ENCODE measurements at regions not wholly inside any gene's neighbourhood (a gene's known extent, or its start where the extent isn't known, plus 50 kb on each side); places are given as distances from the start of the nearest gene placed in this dataset.
A peak's percentile ranks its signal among the peaks of the same experiment; 100 is the strongest.
"Not testable (repeated sequence)": the region's sequence is repeated elsewhere in the genome, so short reads cannot be mapped to it uniquely, and the experiment has no call there.

DNA sequence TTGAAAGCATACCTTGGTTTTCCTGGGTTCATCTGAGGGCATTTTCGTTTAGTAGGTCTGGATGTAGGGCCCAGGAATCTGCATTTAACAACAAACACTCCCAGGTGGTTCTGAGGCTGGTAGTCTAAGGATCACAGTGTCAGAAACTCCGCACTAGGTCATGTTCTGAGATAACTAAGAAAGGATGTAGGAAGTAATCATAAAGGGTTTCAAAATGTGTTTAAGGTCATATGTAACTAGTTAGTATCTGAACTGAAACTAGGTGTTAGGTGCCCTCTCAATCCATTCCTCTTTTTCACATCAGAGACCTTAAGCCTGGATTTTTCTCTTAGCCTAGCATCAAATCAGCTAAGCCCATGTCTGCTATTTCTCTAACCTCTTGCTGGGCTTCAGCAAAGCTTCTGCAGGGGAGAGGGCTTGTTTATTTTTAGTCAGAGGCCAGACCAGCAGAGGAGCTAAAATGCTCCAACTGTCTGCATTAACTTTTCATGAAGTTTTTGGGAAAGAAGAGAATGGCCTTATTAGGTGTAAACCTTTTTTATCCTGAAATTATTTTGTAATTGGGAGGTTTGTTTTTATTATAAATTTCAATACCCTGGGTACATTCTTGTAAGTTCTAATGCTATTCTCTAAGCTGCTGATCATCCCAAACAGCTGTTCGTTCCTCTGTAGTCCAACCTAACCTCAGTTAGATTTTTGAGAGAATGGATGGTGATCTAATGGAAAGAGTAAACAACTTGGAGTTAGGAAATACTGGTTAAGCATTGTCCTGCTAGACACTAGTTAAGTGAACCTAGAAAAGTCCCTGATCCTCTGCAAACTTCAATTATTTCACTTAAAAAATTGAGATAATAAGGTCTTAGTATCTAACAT lies 262.8 kb upstream of the RFC3 start:
- H3K4me3 ChIP-seq (replicated peaks; ENCODE audit: low read depth, low read length) = no peak overlapping the region
- DNase-seq (ENCODE audit: low read depth) = peak; percentile 30

DNA sequence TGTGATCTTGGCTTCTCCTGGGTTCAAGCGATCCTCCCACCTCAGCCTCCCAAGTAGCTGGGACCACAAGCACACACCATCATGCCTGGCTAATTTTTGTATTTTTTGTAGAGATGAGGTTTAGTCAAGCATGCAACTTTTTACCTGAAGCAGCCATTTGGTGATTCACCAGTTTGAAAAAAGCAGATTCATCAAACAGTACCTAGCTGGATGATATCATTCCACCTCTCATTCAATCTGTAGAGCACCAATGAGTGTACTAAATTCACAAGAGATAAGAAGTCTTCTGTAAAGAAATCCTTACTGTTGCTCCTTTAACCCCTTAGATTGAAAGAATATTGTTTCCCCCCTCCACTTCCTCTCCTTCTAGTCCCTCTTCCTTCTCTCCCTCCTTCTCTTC lies 261.1 kb upstream of the RFC3 start:
- TF ChIP-seq, protein P1, sequence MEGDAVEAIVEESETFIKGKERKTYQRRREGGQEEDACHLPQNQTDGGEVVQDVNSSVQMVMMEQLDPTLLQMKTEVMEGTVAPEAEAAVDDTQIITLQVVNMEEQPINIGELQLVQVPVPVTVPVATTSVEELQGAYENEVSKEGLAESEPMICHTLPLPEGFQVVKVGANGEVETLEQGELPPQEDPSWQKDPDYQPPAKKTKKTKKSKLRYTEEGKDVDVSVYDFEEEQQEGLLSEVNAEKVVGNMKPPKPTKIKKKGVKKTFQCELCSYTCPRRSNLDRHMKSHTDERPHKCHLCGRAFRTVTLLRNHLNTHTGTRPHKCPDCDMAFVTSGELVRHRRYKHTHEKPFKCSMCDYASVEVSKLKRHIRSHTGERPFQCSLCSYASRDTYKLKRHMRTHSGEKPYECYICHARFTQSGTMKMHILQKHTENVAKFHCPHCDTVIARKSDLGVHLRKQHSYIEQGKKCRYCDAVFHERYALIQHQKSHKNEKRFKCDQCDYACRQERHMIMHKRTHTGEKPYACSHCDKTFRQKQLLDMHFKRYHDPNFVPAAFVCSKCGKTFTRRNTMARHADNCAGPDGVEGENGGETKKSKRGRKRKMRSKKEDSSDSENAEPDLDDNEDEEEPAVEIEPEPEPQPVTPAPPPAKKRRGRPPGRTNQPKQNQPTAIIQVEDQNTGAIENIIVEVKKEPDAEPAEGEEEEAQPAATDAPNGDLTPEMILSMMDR (IDR thresholded peaks at IDR 0.05; ENCODE audit: low read length, missing control alignments) = no peak
- DNase-seq (ENCODE audit: low read depth) = no peak

More for the DNA sequence above, 262.8 kb upstream of the RFC3 start:
- TF ChIP-seq, protein P1 (IDR thresholded peaks at IDR 0.05; ENCODE audit: low read length, missing control alignments) = no peak

DNA sequence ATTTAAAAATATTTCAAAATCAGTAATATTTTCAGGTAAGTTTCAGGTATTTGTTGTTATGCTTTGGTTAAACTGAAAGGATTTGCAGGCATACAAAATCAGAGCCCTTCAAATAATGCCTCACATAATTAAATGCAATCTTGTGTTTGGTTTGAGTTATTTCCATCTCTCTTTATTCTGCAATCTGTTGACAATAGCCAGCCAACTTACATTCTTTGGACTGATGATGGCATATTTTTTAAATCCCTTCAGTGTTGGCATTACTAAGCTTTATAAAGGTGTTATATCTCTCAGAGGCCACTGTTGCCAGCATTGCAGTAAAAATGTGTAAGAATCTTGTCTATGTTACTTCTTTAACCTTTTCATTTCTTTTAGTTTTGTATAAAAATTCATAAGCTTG lies 257.2 kb upstream of the RFC3 start:
- TF ChIP-seq, protein P1 (IDR thresholded peaks at IDR 0.05; ENCODE audit: low read length, missing control alignments) = no peak
- H3K4me3 ChIP-seq (replicated peaks; ENCODE audit: low read depth, low read length) = no peak overlapping the region
- DNase-seq (ENCODE audit: low read depth) = peak; percentile 6

More for the DNA sequence above, 261.1 kb upstream of the RFC3 start:
- no peak overlapping the region for H3K4me3 ChIP-seq (replicated peaks; ENCODE audit: low read depth, low read length)

DNA sequence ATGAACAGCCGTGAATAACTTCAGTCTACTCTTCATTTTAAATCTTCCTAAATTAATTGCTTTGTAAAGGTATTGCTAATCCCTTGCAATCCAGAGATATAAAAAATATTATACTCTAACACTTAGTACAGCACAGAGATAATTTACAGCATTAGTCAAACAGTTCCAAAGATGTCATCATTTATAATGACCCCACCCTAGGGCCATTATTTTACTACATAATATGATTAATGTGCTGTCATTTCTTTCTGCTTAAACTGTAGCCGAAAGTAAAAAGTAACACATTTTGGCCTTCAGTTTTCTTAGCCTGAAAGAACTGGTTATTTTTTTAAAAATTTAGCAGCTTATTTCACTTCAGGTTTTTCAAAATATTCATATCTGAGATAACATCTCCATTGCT lies 256.3 kb upstream of the RFC3 start:
- no peak overlapping the region for H3K4me3 ChIP-seq (replicated peaks; ENCODE audit: low read depth, low read length)

DNA sequence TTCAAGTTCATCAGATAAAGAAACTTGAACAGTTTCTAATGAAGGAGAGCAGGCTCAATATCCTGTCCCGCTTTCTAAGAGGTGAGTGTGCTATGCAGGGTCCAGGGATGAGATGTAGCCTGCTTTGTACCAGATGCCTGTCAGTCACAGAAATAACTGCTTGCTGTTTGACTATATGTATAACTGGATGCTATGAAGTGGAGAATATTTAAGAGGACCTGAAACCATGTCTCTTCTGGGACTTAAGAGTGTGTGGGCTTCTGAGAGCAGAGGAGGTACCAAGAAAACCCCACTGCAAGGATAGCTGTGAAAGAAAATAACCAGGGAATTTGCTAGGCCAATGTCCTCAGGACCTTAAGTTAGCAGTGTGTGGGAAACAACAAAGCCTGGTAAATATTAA lies 246.3 kb upstream of the RFC3 start:
- TF ChIP-seq, protein P1 (IDR thresholded peaks at IDR 0.05; ENCODE audit: low read length, missing control alignments) = no peak
- DNase-seq (ENCODE audit: low read depth) = no peak
- H3K4me3 ChIP-seq (replicated peaks; ENCODE audit: low read depth, low read length) = no peak overlapping the region

More for the DNA sequence above, 256.3 kb upstream of the RFC3 start:
- TF ChIP-seq, protein P1 (IDR thresholded peaks at IDR 0.05; ENCODE audit: low read length, missing control alignments) = no peak
- no peak for DNase-seq (ENCODE audit: low read depth)

DNA sequence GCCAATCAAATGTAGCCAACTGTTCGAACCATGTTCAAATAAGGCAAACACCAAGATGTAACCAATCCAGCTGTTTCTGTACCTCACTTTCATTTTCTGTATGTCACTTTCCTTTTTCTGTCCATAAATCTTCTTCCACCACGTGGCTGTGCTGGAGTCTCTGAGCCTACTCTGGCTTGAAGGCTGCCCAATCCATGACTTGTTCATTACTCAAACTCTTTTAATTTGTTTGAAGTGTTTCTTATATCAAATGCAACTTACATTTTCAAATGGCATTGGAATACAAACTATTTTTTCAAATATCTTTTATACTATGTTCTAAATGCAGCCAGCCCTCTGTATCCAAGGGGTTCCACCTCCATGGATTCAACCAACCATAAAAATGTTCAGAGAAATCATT lies 245.6 kb upstream of the RFC3 start:
- not testable (repeated sequence) for DNase-seq (ENCODE audit: low read depth); H3K4me3 ChIP-seq (replicated peaks; ENCODE audit: low read depth, low read length)

DNA sequence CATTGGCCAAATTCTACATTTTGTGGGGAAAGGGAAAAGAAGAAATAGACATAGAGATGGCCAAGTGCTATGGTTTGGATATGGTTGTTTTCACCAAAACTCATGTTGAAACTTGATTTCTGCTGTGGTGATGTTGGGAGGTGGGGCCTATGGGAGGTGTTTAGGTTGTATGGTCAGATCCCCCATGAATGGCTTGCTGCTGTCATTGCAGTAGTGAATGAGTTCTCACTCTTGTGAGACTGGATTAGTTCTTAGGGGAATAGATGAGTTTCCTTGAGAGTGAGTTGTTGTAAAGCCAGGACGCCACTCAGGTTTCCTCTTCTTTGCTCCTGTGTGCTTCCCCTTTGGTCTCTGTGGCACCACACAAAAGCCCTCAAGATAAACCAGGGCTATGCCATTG lies 242.6 kb upstream of the RFC3 start:
- no peak overlapping the region for H3K4me3 ChIP-seq (replicated peaks; ENCODE audit: low read depth, low read length)
- DNase-seq (ENCODE audit: low read depth) = no peak
- TF ChIP-seq, protein P1 (IDR thresholded peaks at IDR 0.05; ENCODE audit: low read length, missing control alignments) = no peak
